ENCODE measurements at regions not wholly inside any gene's neighbourhood (a gene's known extent, or its start where the extent isn't known, plus 50 kb on each side); places are given as distances from the start of the nearest gene placed in this dataset.

- Histone ChIP-seq H2AFZ (ENCODE audit: low read length) (no peak overlapping the region), H3K9ac (ENCODE audit: extremely low read depth, insufficient read length, low read length) (no peak overlapping the region), H3T11ph (ENCODE audit: low read length) (no peak overlapping the region), H2BK5ac (ENCODE audit: insufficient read length, low read length) (no peak overlapping the region), H3K27ac (ENCODE audit: insufficient read length, low read depth, low read length) (no peak overlapping the region), H3K18ac (ENCODE audit: insufficient read length, low read depth, low read length) (no peak overlapping the region), H2BK15ac (ENCODE audit: low read depth, low read length) (no peak overlapping the region), H2AK5ac (ENCODE audit: insufficient read length, low read length) (no peak overlapping the region), H2BK120ac (ENCODE audit: low read depth, low read length, poor library complexity, severe bottlenecking) (no peak overlapping the region), H4K91ac (ENCODE audit: insufficient read length, low read depth, low read length) (no peak overlapping the region), H2BK20ac (ENCODE audit: low read depth, low read length, poor library complexity, severe bottlenecking) (no peak overlapping the region), H4K5ac (ENCODE audit: insufficient read length, low read depth, low read length) (no peak overlapping the region), H3K79me1 (ENCODE audit: insufficient read depth, low read depth, low read length, poor library complexity, severe bottlenecking) (no peaks in the 10 kb centered on the region), H3K4ac (ENCODE audit: low read depth, low read length) (no peak overlapping the region), H3K56ac (ENCODE audit: insufficient read length, low read depth, low read length) (no peak overlapping the region), H4K8ac (replicated peaks; ENCODE audit: insufficient read length, low read depth, low read length) (no peak overlapping the region), H3K14ac (ENCODE audit: insufficient read depth, low read length) (no peak overlapping the region), H3K79me2 (ENCODE audit: insufficient read depth, low read length) (no peaks in the 10 kb centered on the region), H3K27me3 (ENCODE audit: insufficient read depth, low read length) (no peaks in the 10 kb centered on the region), H3K9me3 (ENCODE audit: control insufficient read depth, low read depth, low read length) (no peaks in the 10 kb centered on the region), H2BK12ac (ENCODE audit: insufficient read length, low read depth, low read length) (no peak overlapping the region), H3K4me2 (ENCODE audit: insufficient read depth, insufficient read length, low read length) (no peak overlapping the region), H3K23me2 (ENCODE audit: insufficient read length, low read depth, low read length, poor library complexity, severe bottlenecking) (no peaks in the 10 kb centered on the region), H4K20me1 (ENCODE audit: control insufficient read depth, insufficient read depth, insufficient read length) (no peaks in the 10 kb centered on the region), H3K4me1 (ENCODE audit: insufficient read depth, low read length) (no peaks in the 10 kb centered on the region; the same call in 1 of the 2 replicates), H3K23ac (ENCODE audit: insufficient read length, low read depth, low read length) (no peak overlapping the region)
- no peak overlapping the region for H3K27ac Mint-ChIP-seq
- no CpG with 5 or more reads among the region's 3 CpGs for WGBS (ENCODE audit: extremely low coverage, insufficient read length, low lambda C conversion rate)
- no peak for TF ChIP-seq CTCF (conservative IDR thresholded peaks at IDR 0.05)
- H3K4me1 Mint-ChIP-seq: peaks cover 19 to 28% of the 10 kb centered on the region in 2 experiments
- H3K4me3 Mint-ChIP-seq: no peak overlapping the region
- no peaks in the 10 kb centered on the region for H3K9me3 Mint-ChIP-seq
- no peak for DNase-seq
- no peaks in the 10 kb centered on the region for H3K27me3 Mint-ChIP-seq (ENCODE audit: low read depth)
- no peaks in the 10 kb centered on the region for H3K36me3 Mint-ChIP-seq (ENCODE audit: insufficient read depth in 1 of 3, low read depth in 3 of 3)
These were observed 176.0 kb upstream of the AKR1E2 start for GRCh38 chr10:4649886-4650508.
